CMK (cell line): ENCODE measurements at regions not wholly inside any gene's neighbourhood (a gene's known extent, or its start where the extent isn't known, plus 50 kb on each side); places are given as distances from the start of the nearest gene placed in this dataset.

Experiments
- DNase-seq: peaks from one replicate; pipeline ENCODE4 v3.0.0-alpha.2; 2010; ENCODE audit warnings: low read depth

GRCh38 chr2:171608168-171608567 is 79.1 kb upstream of the DYNC1I2 start:
- no peak for DNase-seq

GRCh38 chr2:171610824-171611223 is 76.4 kb upstream of the DYNC1I2 start:
- DNase-seq: no peak

DNA sequence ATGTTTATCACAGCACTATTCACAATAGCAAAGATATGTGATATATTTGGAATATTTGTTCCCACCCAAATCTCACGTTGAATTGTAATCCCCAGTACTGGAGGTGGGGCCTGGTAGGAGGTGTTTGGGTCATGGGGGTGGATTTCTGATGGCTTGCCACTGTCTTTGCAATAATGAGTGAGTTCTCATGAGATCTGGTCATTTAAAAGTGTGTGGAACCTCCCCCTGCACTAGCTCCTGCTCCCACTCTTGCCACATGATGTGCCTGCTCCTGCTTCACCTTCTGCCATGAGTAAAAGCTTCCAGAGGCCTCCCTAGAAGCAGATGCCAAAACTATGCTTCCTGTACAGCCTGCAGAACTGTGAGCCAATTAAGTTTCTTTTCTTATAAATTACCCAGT is 72.2 kb upstream of the DYNC1I2 start:
- DNase-seq: no peak

DNA sequence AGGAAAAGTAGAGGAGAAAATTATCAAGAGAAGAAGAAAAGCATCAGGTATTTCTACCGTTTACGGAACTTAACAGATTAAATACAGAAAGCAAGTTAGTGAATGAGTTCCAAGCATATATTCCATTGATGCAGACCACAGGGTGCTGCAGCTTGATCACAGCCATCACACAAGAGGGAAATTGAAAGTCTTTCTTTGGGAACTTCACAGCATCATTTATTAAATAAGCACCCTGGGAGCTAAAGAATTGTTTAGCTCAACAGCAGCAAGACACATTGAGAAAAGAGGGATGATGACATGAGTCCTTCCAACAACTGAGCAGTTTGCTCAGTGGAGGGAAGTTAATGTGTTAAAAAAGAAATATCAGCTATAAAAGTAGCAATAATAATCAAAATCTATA is 69.3 kb upstream of the DYNC1I2 start:
- no peak for DNase-seq

- DNase-seq: no peak
Observed at GRCh38 chr2:171625006-171625405, 62.3 kb upstream of the DYNC1I2 start.

DNA sequence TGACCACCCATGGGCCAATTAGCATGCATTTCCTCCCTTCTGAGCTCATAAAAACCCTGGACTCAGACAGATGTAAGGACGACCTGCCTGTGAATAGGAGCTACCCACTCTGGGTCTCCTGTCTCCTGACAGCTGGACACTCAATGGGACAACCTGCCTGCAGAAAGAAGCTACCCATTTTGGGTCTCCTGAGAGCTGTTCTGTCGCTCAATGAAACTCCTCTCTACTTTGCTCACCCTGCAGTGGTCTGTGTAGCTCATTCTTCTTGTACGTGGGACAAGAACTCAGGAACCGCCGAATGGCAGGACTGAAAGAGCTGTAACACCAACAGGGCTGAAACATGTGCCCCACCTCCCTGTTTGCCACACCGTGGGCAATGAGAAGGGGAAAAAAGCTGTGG is 60.3 kb upstream of the DYNC1I2 start:
- DNase-seq: no peak

DNA sequence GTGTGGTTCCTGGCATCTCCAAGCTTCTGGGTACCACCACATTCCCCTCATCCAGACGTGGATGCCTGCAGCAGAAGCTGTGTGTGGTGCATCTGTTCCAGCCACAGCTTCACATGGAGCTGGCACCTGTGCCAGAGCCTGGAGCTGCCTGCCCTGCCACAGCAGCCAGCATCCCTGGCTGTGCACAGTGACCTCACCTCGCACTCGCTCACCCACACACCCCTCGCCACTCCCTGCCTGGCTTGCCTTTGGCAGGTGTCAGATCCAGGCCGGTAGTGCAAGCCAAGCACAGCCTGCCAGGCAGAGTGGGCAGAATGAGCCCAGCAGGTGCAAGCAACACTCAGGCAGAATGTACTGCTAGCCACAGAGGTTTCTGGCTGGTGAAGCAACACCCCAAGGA is 59.9 kb upstream of the DYNC1I2 start:
- no peak for DNase-seq

GRCh38 chr2:171629113-171629512 is 58.2 kb upstream of the DYNC1I2 start:
- DNase-seq: no peak

GRCh38 chr2:171630089-171630770 is 57.0 kb upstream of the DYNC1I2 start:
- no peak for DNase-seq

- peak; percentile 51 for DNase-seq
Observed at GRCh38 chr2:171630812-171631626, 56.2 kb upstream of the DYNC1I2 start.
